KMS-11 (cell line): ENCODE measurements at regions not wholly inside any gene's neighbourhood (a gene's known extent, or its start where the extent isn't known, plus 50 kb on each side); places are given as distances from the start of the nearest gene placed in this dataset.

Experiments used
- H2AFZ ChIP-seq: fragments of 200-600 bp; sonication (generic); 2 replicates; pipeline ENCODE4 v1.6.1; 2016; ENCODE audit warnings: antibody characterized with exemption, mixed run types, low read depth
- H3K27ac ChIP-seq: fragments of 200-600 bp; sonication (generic); 2 replicates; pipeline ENCODE4 v1.6.1; 2016; ENCODE audit warnings: mild to moderate bottlenecking, mixed run types
- H3K27me3 ChIP-seq: fragments of 200-600 bp; sonication (generic); 2 replicates; pipeline ENCODE4 v1.6.1; 2017; ENCODE audit warnings: mild to moderate bottlenecking, low read depth, mixed run types, moderate library complexity; ENCODE audit not compliant: insufficient read depth
- H3K36me3 ChIP-seq: fragments of 200-600 bp; sonication (generic); 2 replicates; pipeline ENCODE4 v1.6.1; 2017; ENCODE audit warnings: mild to moderate bottlenecking, mixed run types; ENCODE audit not compliant: insufficient read depth
- H3K4me1 ChIP-seq: fragments of 200-600 bp; sonication (generic); 2 replicates; pipeline ENCODE4 v1.6.1; 2016; ENCODE audit warnings: mild to moderate bottlenecking, low read depth, mixed run types; ENCODE audit not compliant: poor library complexity, severe bottlenecking
- H3K4me2 ChIP-seq: fragments of 200-600 bp; sonication (generic); 2 replicates; pipeline ENCODE4 v1.7.0; 2016; ENCODE audit warnings: mild to moderate bottlenecking, mixed run types
- H3K4me3 ChIP-seq: fragments of 200-600 bp; sonication (generic); IDR thresholded peaks from 2 replicates; pipeline ENCODE4 v1.6.1; 2017; ENCODE audit warnings: low read depth, low read length, mixed read lengths; ENCODE audit not compliant: insufficient read depth
- H3K79me2 ChIP-seq: fragments of 200-600 bp; sonication (generic); 2 replicates; pipeline ENCODE4 v1.6.1; 2016; ENCODE audit warnings: low read depth, mixed run types; ENCODE audit not compliant: insufficient read depth
- H3K9ac ChIP-seq: fragments of 200-600 bp; sonication (generic); 2 replicates; pipeline ENCODE4 v1.6.1; 2016; ENCODE audit warnings: mild to moderate bottlenecking, mixed run types
- H4K20me1 ChIP-seq: fragments of 200-600 bp; sonication (generic); 2 replicates; pipeline ENCODE4 v1.6.1; 2016; ENCODE audit warnings: mild to moderate bottlenecking, mixed run types; ENCODE audit not compliant: insufficient read depth
- TF ChIP-seq, protein P1 (sequence below): fragments of 200-600 bp; sonication (generic); conservative IDR thresholded peaks from 2 replicates; pipeline ENCODE4 v1.6.1; 2017; ENCODE audit warnings: low read depth, mild to moderate bottlenecking, antibody characterized with exemption, low read length, moderate library complexity, mixed read lengths

DNA sequence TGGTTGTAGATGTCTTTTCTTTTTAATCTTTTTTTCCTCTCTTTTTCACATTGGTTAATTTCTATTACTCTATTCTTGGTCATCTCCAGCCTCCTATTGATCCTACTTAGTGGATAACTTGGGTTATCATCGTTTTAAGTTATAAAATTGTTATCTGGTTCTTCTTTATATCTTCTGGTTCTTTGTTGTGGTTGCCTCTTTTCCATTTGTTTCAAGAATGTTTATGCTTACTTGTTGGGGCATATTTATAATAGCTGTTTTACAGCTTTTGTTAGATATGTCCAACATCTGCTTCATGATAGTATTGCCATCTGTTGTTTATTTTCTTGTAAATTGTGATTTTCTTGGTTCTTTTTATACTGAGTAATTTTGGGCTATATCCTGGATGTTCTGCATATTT is 1429.6 kb downstream of the TBC1D22A start:
- H3K4me1 ChIP-seq, result no peaks in the 10 kb centered on the region
- H3K4me2 ChIP-seq, result no peak overlapping the region
- H4K20me1 ChIP-seq, result no peaks in the 10 kb centered on the region
- H3K4me3 ChIP-seq, result no peak overlapping the region
- H3K27me3 ChIP-seq, result no peaks in the 10 kb centered on the region
- no peak overlapping the region for H3K27ac ChIP-seq
- H3K36me3 ChIP-seq, result no peaks in the 10 kb centered on the region
- H2AFZ ChIP-seq, result no peak overlapping the region
- TF ChIP-seq, protein P1, sequence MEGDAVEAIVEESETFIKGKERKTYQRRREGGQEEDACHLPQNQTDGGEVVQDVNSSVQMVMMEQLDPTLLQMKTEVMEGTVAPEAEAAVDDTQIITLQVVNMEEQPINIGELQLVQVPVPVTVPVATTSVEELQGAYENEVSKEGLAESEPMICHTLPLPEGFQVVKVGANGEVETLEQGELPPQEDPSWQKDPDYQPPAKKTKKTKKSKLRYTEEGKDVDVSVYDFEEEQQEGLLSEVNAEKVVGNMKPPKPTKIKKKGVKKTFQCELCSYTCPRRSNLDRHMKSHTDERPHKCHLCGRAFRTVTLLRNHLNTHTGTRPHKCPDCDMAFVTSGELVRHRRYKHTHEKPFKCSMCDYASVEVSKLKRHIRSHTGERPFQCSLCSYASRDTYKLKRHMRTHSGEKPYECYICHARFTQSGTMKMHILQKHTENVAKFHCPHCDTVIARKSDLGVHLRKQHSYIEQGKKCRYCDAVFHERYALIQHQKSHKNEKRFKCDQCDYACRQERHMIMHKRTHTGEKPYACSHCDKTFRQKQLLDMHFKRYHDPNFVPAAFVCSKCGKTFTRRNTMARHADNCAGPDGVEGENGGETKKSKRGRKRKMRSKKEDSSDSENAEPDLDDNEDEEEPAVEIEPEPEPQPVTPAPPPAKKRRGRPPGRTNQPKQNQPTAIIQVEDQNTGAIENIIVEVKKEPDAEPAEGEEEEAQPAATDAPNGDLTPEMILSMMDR, result no peak
- H3K79me2 ChIP-seq, result no peaks in the 10 kb centered on the region
- no peak overlapping the region for H3K9ac ChIP-seq

DNA sequence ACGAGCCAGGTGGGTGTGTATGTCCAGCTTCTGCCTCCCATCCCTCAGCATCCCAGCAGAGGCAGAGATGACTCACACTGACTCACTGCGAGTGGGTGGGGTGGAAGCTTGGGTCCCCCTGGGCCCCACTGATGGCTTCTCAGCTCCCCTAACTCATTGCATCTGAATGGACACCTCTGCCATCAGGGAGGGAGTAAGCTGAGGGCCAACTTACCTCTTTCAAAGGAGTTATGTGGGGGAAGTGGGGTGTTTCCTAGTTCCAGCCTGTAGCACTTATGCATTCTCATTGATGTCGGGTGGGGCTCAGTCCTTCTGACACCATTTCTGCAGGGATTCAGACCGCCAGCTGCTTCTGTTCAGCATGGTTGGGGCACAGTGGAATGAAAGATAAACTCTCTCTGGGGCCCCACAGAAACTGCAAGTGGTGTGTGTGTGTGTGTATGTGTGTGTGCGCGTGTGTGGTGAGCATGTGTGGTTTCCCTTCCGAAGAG is 1425.8 kb downstream of the TBC1D22A start:
- Histone ChIP-seq H3K27me3 (no peaks in the 10 kb centered on the region), H3K27ac (no peak overlapping the region), H3K4me2 (no peak overlapping the region), H3K36me3 (no peaks in the 10 kb centered on the region), H2AFZ (no peak overlapping the region), H3K9ac (no peak overlapping the region), H3K79me2 (no peaks in the 10 kb centered on the region), H4K20me1 (no peaks in the 10 kb centered on the region), H3K4me1 (no peaks in the 10 kb centered on the region), H3K4me3 (no peak overlapping the region)
- TF ChIP-seq, protein P1, result no peak

- no peaks in the 10 kb centered on the region for H3K36me3 ChIP-seq
Measured at GRCh38 chr22:48187356-48187755, 1424.9 kb downstream of the TBC1D22A start.

DNA sequence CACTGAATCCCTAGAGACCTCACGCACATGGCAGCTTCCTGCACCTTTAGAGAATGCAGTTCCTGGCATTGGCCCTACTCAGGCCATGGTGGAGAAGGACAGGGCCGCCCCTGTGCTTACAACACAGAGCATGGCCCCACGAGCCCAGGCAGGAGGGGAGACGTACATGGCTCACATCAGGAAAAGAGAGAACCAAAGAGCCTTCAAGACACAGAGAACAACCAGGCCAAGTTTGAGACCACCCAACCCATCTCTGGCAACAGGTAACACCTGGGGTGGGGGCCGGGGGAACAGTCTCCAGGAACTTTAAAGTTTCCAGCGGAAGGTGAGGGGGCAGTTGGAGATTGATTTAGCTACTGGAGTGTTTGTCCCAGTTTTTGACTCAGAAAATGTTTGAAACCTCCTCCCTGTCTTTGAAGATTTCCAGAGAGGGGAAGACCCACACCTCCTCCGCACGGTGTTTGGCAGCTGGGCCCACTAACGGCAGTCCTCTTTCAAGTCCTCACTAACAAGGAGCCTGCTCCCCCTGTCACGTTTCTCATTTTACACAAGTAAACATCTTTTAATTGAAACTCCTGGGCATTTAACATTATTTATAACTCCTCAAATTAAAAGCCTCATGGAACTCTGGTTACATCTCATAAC is 1423.8 kb downstream of the TBC1D22A start:
- no peak overlapping the region for H3K4me2 ChIP-seq
- no peak overlapping the region for H3K9ac ChIP-seq
- no peaks in the 10 kb centered on the region for H3K36me3 ChIP-seq
- H3K4me3 ChIP-seq, result no peak overlapping the region
- H3K27me3 ChIP-seq, result no peaks in the 10 kb centered on the region
- TF ChIP-seq, protein P1, result no peak
- no peaks in the 10 kb centered on the region for H3K4me1 ChIP-seq
- H2AFZ ChIP-seq, result no peak overlapping the region
- no peaks in the 10 kb centered on the region for H3K79me2 ChIP-seq
- no peaks in the 10 kb centered on the region for H4K20me1 ChIP-seq
- no peak overlapping the region for H3K27ac ChIP-seq

More at GRCh38 chr22:48187356-48187755, 1424.9 kb downstream of the TBC1D22A start:
- H3K27me3 ChIP-seq, result no peaks in the 10 kb centered on the region
- no peak overlapping the region for H2AFZ ChIP-seq
- H3K4me2 ChIP-seq, result no peak overlapping the region
- no peaks in the 10 kb centered on the region for H3K4me1 ChIP-seq
- no peak overlapping the region for H3K9ac ChIP-seq
- H3K4me3 ChIP-seq, result no peak overlapping the region
- no peaks in the 10 kb centered on the region for H4K20me1 ChIP-seq
- no peaks in the 10 kb centered on the region for H3K79me2 ChIP-seq
- H3K27ac ChIP-seq, result no peak overlapping the region
- TF ChIP-seq, protein P1, result no peak
